ENCODE measurements at regions not wholly inside any gene's neighbourhood (a gene's known extent, or its start where the extent isn't known, plus 50 kb on each side); places are given as distances from the start of the nearest gene placed in this dataset.
"Not testable (repeated sequence)": the region's sequence is repeated elsewhere in the genome, so short reads cannot be mapped to it uniquely, and the experiment has no call there.

DNA sequence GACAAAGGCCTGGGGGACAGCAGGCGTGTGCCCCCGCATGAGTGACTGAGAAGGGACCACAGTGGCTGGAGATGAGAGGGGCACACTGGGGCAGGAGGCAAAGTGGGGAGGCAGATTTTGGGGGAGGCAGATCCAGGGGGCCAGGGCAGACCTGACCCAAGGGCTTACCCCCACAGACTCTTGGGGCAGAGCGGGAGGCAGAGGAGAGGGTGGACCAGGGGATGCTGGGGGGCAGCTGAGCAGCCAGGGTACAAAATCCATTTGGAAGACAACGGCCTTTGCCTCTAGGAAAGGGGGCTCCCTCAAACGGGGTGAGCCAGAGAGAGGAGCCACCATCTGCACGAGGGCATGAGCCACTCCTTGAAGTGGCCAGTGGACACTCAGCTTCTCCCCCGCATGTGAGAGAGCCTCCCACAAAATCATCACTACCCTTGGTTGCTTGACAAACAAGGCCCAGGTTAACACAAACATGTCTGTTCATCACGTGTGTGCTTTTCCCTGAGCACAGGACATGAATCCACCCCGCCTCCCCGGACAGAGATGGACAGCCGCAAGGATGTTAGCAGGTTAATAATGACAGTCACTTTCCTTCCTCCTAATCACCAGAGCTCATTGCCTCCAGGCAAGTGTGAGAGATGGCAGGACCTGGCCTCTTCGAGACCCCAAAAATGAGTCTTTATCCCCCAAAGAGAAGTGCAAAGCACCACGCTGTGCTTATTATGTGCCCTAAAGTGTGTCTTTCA, 72.0 kb upstream of the RAB6C start:
- DNase-seq (ENCODE audit: low read depth), result no peak

DNA sequence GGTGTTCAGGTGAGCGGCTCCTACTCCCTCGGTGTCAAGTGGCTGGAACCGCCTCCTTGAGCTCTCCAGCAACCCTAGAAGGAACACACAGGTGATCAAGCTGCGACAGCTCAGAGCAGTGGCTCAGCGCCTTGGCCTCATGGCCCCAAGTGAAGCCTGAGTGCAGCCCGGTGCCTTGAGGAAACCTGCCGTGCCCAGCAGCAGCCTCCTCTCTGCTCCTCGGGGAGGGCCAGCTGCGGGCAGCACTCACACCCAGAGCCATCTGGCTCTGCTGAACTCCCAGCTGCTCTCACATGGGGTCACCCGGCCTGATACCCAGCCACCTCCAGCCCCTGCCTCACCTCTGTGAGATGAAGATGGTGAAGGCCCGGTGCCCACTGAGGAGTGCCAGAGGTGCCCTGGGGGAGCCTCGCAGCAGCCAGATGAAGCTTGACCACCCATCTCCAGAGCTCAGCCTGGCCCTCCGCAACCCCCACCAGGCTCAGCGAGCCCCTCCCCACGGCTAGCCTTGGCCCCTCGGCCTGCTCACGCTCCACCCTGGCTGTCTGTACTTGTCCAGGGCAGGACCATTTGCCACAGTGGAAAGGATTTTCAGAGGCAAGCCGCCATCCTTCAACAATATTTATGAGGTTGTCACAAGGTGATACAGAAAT, 70.6 kb upstream of the RAB6C start:
- no peak for DNase-seq (ENCODE audit: low read depth)

DNA sequence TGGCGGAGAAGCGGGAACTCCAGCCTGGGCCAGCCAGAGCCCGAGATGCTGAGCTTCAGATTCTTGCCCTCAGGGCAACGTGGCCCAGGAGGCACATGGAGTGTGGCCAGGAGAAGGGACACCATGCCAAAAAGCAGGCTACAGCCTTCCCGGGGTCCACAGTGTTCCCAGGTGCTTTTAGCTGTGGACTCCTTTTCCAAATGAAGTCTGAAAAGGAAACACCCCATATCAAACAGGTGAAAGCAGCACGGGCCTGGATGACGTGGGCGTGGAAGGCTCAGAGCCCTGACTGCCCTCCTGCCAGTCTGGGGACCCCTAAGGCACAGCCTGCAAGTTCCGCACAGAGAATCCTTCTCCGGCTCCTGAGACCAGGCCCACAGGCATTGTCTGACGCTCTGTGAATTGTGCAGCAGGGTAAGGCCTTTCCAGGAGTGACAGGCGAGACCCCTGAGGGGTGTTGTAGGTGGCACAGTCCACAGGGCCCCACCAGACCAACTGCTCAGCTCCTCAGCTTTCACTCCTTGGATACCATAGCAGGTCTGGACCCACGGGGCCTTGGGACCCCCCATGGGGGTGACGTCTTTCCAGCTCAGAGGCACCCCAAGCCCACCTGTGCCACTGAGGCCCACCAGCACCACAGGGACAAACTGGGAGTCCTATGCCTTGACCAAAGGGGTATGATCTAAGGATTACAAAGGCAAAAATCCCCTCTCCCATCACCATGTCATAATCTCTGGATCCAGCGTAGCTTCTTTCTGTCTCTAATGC, 69.6 kb upstream of the RAB6C start:
- DNase-seq (ENCODE audit: low read depth), result no peak

DNA sequence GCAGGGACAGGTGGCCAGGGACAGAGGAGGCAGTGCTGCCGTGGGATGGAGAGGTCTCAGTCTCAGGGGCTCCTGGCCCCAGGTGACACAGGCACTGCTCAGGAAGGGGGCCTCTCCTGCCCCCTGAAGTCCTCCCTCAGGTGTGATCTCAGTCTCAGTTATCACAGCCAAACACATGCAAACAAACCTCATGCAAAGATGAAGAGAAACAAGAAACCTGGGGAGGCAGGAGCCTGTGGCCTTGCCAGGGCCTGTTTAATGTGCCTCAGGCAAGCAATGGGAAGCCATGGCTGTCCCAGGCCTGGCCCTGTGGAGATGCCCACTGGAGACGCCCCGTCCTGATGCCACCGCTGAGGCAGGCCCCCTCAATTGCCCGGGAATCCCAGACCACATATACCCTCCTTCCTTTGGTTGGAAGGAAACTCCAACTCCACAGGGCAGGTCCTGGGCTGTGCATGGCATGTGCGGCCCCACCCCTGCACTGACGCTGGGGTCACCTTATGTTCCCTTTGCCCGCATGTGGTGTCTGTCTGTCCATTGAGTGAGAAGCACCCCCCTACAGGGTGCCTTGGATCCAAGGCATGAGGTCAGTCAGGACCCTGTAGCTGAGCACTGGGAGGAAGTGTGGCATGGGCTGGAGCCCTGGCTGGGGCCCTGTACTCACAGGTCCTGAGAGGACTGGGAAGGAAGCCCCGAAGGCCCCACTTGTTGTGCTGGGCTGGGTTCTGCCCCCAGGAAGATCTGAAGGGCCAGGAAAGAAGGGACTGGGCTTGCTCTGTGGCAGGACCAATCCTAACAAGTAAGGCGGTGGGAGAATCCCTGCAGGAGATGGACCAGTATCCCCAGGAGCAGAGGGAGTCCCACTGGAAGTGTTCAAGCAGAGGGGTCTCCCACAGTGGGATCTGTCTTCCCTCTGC, 68.8 kb upstream of the RAB6C start:
- DNase-seq (ENCODE audit: low read depth), result no peak

DNA sequence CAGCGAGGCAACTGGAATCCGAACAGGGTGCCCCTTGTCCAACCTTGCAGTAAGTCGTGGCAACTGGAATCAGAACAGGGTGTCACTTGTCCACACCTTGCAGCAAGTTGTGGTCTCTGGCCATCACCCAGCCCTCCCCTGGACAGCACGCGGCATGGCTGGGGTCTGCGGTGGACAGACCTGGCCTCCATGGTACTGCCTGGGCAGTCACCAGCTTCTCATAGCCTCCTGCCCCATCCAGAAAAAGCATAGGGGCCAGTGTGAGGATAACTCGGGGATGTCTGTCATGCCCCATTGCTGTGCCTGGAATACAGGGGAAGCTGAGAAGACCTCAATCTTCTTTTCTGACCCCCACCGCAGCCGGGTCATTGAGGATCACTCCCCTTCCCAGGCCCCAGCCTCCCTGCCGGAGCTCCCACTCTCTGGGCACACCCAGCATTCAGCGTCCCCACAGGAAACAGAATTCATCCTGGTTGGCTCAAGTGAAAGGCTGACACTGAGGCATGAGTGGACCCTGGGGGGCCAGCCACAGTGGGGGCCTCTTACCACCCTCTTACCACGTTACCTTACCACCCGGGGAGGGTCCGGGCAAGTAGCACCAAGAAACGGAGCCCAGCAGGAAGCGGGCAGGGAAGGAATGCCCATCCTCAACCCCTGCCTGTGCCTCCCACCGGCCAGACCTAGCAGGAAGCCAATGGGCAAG, 68.0 kb upstream of the RAB6C start:
- no peak for DNase-seq (ENCODE audit: low read depth)

DNA sequence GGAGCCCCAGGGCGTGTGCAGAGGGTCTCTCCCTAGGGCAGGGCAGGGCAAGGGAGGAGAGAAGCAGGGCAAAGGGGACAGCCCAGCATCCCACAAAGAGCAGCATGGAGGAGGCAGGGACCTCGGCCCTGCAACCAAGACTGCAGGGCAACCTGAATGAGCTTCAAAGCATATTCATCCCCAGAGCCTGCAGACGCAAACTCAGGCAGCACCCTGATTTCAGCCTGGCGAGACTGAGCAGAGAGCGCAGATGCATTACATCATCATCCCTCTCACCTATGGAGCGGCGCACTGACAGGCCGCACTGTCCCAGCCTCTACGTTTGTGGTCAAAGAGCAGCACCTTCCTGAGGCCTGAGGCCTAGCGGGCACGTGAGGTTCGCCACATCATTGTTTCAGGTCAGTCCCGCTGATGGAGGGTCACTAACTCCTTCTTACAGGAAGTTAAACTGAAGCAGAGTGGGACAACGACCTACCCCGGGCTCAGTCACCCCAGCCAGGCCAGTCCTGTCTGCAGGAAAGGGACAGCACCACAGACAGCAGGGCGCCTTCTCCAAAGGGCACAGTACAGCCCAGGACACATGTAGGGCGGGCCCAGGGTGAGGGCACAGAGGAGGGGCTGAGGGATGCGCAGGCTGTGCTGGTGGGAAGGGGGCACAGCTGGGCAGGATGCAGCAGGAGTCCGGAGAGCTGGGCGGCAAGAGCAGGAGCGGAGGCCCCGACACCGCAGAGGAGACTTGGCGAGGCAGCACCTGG, 67.2 kb upstream of the RAB6C start:
- DNase-seq (ENCODE audit: low read depth), result no peak

DNA sequence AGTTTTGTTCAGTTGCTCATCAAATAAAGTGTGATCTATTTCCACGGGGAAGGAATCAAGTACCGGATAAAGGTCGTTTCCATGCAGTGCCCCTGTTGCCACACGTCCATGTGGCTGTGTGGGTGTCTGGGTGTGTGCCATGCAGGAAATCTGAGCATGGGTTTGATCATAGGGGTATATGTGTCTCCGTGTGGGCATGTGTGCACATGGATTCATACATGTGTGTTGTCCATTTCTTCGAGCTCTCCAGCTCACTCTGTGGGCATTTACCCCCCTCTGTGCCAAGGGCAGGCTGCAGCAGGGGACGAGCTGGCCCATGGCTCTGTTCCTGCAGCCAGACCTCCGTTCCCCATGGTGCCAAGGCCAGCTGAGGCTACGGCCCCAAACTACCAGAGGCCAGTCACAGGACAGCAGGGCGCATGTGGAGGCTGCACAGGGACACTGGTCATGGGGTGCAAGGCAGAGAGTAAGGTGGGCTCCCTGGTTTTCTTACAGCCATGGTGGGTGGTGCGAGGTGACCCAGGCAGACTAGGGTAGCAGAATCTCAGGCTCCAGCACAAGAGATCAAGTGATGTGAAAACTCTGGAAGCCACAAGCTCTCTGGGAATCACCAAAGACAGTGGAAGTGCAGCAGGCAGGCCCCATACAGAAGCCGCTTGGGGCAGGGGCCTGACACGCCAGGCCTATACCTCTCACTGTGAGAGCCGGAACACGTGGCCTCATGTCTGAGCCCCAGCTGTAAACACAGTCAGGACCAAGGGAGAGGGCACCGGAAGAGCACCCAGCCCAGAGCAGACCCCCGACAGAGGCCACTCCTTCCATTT, 66.4 kb upstream of the RAB6C start:
- no peak for DNase-seq (ENCODE audit: low read depth)

DNA sequence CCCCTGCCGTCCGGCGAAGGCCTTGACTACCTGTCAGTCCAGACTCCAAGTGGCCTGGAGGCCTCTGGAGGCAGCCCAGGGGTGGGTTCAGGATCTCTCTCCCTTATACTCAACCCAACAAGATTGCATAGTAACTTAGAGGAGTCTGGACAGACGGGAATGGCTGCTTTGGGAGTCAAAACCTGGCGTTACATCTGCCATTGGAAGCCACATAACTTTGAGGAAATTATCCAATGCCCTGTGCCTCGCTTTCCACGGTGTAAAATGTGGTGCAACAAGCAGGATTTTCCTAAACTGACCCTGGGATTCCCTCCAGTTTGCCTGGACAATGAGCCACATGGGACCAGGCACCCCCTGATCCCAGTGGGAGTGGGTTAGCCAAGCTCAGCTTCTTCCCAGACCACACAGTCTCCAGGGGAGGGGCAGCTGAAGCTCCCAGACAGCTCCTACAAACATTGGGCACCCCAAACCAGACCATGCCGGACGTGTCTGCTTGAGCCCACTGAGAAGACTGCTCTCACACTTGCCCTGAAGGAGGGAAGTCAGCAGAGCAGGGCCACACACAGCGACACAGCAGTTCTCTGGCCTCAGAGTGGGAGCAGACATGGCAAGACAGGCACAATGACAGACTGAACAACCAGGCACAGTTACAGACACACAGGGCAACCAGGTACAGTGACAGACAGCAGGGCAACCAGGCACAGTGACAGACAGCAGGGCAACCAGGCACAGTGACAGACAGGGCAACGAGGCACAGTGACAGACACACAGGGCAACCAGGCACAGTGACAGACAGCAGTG, 65.6 kb upstream of the RAB6C start:
- DNase-seq (ENCODE audit: low read depth), result no peak

DNA sequence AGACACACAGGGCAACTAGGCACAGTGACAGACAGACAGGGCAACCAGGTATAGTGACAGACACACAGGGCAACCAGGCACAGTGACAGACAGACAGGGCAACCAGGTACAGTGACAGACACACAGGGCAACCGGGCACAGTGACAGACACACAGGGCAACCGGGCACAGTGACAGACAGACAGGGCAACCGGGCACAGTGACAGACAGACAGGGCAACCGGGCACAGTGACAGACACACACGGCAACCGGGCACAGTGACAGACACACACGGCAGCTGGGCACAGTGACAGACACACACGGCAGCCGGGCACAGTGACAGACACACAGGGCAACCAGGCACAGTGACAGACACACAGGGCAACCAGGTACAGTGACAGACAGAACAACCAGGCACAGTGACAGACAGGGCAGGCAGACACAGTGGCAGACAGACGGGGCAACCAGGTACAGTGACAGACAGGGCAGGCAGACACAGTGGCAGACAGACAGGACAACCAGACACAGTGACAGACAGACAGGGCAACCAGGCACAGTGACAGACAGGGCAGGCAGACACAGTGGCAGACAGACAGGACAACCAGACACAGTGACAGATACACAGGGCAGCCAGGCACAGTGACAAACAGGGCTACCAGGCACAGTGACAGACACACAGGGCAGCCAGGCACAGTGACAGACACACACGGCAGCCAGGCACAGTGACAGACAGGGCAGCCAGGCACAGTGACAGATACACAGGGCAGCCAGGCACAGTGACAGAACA, 64.7 kb upstream of the RAB6C start:
- DNase-seq (ENCODE audit: low read depth), result no peak

DNA sequence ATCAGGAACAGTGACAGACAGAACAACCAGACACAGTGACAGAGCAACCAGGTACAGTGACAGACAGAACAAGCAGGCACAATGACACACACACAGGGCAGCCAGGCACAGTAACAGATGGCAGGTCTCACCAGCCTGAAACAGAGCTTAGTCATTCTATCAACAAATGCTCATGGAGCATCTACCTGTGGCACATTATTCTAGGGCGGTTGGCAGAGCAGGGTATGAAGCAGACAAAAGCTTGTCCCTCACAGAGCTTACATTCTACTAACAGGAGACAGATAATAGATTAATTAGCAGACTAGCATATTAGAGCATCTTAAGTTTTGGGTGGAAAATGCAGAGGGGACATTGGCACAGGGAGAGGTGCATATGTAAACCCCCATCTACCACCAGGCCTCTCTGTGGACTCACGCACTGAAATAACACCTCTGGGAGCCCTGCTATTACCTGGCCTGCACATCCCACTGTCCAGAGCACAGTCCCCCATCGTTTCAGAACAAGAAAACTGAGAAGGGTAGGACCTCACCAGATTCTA, 64.1 kb upstream of the RAB6C start:
- DNase-seq (ENCODE audit: low read depth), result no peak

DNA sequence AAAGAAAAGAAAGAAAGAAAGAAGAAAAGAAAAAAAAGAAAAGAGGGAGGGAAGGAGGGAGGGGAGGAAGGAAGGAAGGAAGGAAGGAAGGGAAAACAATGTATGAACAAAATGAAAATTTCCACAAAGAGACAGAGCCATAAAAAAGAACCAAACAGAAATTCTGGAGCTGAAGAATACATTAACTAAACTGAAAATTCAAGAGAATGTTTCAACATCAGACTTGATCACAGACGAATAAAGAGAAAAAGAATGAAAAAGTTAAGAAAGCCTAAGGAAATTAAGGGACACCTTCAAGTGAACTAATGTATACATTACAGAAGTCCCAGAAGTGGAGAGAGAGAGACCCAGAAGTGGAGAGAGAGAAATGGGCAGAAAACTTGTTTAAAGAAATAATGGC, 60.9 kb upstream of the RAB6C start:
- no peak for DNase-seq (ENCODE audit: low read depth)

DNA sequence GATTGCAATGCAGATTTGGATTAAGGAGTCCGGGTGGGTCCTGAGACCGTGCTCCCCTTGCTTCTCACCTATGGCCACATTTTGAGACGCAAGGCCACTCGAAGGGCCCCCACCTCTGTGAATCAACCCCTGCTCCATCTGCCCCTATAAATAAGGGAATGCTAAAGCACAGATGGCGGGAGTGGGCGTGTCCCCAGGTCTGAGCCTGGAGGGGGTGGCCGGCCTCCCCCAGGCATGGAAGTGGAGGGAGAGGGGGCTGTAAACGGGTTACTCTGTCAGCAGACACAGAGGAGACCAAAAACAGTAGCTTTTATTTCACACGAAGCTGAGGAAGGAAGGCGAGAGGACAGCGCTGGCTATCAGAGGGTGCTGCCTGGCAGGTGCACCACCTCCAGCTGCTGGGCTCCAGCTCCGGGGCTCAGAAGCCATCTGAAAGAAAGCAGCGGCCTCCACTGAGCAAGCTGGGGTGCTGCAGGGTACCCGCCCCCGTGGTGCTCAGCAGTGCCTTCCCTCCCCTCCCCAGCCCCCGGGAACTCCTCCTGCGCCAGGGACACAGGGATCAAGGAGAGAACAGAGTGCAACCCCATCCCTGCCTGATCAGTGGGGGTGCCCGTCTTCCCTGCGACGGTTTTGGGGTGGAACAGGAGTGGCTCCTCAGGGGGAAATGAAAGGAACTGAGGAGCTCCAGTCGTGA, 56.7 kb upstream of the RAB6C start:
- DNase-seq (ENCODE audit: low read depth), result no peak

DNA sequence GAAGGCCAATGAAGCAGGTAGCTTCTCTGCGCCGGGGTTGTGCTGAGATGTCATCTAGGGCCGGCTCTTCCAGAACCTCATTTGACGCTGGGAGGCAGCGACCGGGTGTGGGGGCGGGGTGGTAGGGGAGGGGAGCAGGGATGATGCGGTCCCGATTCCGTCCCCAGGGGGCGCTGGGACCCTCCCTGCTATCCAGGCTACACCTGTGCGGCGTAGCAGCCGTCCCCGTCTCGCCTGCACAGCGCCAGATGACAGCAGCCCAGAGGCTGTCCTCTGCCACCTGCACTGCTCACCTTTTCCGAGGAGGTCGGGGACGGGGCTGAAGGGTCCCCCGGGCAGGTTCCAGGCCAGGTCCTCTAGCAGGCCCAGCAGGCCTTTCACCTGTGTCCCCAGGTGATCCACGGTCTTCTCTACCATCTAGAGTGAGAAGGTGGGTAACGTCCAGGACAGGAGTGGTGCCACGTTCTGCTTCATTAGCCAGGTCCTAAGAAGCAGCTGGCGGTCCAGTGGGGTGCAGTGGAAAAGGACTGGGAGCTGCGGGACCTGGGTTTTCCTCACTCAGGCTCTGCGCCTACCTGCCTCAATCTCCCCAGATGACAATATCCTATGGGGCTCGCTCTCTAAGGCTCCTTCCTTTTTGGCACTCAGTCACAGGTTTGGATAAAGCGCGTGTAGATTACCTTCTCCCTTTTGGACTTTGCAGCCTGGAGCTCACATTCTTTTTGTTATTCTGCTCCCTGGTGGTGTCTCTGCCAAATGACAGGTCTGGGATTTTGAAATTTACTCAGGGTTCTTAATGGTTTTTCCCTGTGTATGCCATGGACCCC, 56.0 kb upstream of the RAB6C start:
- DNase-seq (ENCODE audit: low read depth), result no peak

DNA sequence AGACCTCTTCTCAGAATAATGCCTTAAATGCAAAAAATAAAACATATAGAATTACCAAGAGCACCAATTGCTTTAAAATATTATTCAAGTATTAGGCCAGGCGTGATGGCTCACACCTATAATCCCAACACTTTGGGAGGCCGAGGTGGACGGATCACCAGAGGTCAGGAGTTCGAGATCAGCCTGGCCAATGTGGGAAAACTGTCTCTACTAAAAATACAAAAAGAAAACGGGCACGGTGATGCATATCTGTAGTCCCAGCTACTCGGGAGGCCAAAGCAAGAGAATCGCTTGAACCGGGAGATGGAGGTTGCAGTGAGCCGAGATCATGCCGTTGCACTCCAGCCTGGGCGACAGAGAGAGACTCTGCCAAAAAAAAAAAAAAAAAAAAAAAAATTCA, 55.4 kb upstream of the RAB6C start:
- not testable (repeated sequence) for DNase-seq (ENCODE audit: low read depth)

DNA sequence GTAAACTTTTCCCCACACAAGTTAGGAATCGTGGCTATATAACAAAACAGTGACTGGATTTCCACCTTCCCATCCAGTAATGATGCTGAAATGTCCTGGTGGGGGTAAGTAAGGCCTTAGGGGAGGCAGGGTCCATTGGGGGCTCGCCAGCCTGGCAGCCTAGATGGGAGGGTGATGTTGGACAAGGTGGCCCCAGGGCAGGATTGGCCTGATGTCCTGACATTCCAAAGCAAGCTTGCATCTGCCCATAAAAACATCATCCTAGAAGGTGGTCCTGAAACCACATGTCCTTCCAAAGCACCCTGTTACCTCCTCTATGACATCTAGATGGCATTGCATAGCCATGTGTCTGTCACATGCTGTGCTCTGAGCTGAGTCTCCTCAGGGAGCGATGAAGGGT, 54.1 kb upstream of the RAB6C start:
- DNase-seq (ENCODE audit: low read depth), result no peak

DNA sequence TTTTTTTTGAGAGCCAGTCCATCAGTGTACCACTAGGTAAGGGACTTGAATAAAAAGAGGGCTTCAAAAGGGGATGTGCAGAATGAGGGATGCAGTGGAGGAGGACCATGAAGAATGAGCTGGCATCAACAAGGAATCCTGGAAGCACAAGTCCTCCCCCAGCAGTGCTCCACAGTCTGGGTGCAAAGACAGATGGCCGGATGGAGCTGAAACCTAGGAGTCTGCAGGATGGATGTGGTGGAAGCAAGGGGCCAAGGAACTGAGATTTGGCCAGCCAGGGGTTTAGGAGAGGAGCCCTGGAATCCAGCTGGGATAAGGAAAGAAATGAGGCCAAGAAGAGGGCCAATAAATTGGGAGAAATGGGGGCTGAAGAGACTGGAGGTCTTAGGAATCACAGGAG, 51.8 kb upstream of the RAB6C start:
- no peak for DNase-seq (ENCODE audit: low read depth)

Measured in forelimb muscle (tissue), 1 donor.